ENCODE measurements at regions not wholly inside any gene's neighbourhood (a gene's known extent, or its start where the extent isn't known, plus 50 kb on each side); places are given as distances from the start of the nearest gene placed in this dataset.
"Not testable (repeated sequence)": the region's sequence is repeated elsewhere in the genome, so short reads cannot be mapped to it uniquely, and the experiment has no call there.

DNA sequence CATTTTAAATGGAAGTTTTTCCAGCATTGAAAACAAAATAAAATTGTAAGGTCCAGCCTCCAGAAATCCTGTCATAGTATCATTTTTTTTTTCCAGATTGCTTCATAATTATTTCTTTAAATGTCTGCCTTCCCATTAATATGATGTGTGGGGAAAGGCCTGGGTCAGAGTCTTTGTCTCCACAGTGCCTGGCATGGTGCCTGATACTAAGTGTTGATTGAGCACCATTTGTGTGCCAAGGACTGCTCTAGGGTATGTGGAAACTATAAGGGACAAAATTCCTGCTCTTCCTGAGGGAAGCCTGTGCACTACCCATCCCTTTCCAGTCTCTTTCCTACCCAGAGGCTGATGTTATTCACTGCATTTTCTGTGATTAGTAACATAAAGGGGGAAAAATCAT, 53.1 kb upstream of the BEND4 start:
- H3K4me1 Mint-ChIP-seq (ENCODE audit: low read depth), result no peaks in the 10 kb centered on the region
- no peak for DNase-seq (ENCODE audit: low spot score)
- H3K27me3 Mint-ChIP-seq (ENCODE audit: insufficient read depth), result no peaks in the 10 kb centered on the region
- intact Hi-C loops (cut with micrococcal nuclease), result no loop called here
- H3K9me3 Mint-ChIP-seq, result no peaks in the 10 kb centered on the region
- H3K27ac Mint-ChIP-seq, result no peak overlapping the region
- no peaks in the 10 kb centered on the region for H3K36me3 Mint-ChIP-seq (ENCODE audit: low read depth)
- no peak overlapping the region for H3K4me3 Mint-ChIP-seq

- Mint-ChIP-seq H3K4me3 (no peak overlapping the region), H3K27ac (no peak overlapping the region), H3K4me1 (ENCODE audit: low read depth) (no peaks in the 10 kb centered on the region), H3K27me3 (ENCODE audit: insufficient read depth) (no peaks in the 10 kb centered on the region), H3K36me3 (ENCODE audit: low read depth) (no peaks in the 10 kb centered on the region), H3K9me3 (no peaks in the 10 kb centered on the region)
- DNase-seq (ENCODE audit: low spot score), result no peak
- intact Hi-C loops (cut with micrococcal nuclease), result no loop called here
These were observed 64.2 kb upstream of the BEND4 start for GRCh38 chr4:42216664-42217063.

DNA sequence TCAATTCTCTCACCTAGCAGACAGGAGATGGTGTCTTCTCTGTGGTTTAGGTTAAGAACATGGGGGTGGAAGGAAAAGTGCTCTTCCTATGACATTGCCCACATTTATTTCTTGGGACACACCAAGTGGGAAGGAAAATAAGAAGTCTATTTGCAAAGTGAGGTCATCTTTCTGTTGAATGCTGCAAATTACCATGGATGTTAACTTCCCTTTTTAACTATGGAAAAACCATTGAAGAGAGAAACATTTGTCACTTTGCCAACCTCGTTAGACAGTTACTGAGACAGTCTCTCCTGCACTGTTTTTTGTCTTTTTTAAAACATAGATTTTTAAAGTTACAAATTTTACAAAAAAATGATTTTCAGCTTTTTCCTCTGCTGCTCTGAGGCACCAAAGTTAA, 72.8 kb upstream of the BEND4 start:
- intact Hi-C loops (cut with micrococcal nuclease), result no loop called here
- H3K27ac Mint-ChIP-seq, result no peak overlapping the region
- no peaks in the 10 kb centered on the region for H3K4me1 Mint-ChIP-seq (ENCODE audit: low read depth)
- H3K36me3 Mint-ChIP-seq (ENCODE audit: low read depth), result no peaks in the 10 kb centered on the region
- no peak overlapping the region for H3K4me3 Mint-ChIP-seq
- no peaks in the 10 kb centered on the region for H3K9me3 Mint-ChIP-seq
- no peak for DNase-seq (ENCODE audit: low spot score)
- no peaks in the 10 kb centered on the region for H3K27me3 Mint-ChIP-seq (ENCODE audit: insufficient read depth)

GRCh38 chr4:42234817-42235216, 82.4 kb upstream of the BEND4 start:
- no peak overlapping the region for H3K27ac Mint-ChIP-seq
- no peak overlapping the region for H3K4me3 Mint-ChIP-seq
- H3K4me1 Mint-ChIP-seq (ENCODE audit: low read depth), result no peaks in the 10 kb centered on the region
- intact Hi-C loops (cut with micrococcal nuclease), result no loop called here
- no peaks in the 10 kb centered on the region for H3K36me3 Mint-ChIP-seq (ENCODE audit: low read depth)
- no peaks in the 10 kb centered on the region for H3K27me3 Mint-ChIP-seq (ENCODE audit: insufficient read depth)
- no peak for DNase-seq (ENCODE audit: low spot score)
- H3K9me3 Mint-ChIP-seq, result no peaks in the 10 kb centered on the region

DNA sequence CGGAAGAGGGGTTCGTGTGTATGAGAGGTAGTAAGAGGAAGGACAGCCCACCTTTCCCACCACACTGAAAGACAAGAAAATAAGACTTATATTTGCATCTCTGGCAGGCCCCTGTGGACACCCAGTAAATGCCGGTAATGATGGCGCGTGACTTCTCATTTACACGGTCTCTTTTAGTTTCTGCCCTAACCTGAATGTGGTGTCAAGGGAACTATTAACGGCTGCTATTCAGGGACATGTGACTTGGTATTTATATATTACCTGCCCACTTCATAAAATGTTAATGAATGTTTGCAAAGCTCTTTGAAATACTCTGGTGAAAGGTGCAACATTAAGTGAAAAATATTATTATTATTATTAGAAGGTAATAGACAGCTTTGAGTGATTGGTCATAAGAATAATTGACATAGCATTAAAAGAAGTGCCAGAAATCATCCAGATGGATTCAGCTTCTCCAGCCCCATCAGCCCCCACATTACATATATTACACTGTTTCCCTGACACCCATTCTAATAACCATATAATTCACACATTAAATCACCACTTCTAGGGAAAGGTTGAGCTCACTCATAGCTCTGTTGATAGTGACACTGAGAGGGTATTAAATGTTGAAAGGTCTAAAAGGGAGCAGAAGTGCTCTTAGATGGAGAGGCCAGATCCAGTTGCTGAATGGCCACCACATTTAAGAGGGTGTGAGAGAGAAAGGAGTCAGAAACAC, 83.0 kb upstream of the BEND4 start:
- H3K27me3 Mint-ChIP-seq (ENCODE audit: insufficient read depth), result no peaks in the 10 kb centered on the region
- H3K36me3 Mint-ChIP-seq (ENCODE audit: low read depth), result no peaks in the 10 kb centered on the region
- DNase-seq (ENCODE audit: low spot score), result no peak
- H3K4me1 Mint-ChIP-seq (ENCODE audit: low read depth), result no peaks in the 10 kb centered on the region
- H3K27ac Mint-ChIP-seq, result no peak overlapping the region
- intact Hi-C loops (cut with micrococcal nuclease), result no loop called here
- no peak overlapping the region for H3K4me3 Mint-ChIP-seq
- no peaks in the 10 kb centered on the region for H3K9me3 Mint-ChIP-seq

DNA sequence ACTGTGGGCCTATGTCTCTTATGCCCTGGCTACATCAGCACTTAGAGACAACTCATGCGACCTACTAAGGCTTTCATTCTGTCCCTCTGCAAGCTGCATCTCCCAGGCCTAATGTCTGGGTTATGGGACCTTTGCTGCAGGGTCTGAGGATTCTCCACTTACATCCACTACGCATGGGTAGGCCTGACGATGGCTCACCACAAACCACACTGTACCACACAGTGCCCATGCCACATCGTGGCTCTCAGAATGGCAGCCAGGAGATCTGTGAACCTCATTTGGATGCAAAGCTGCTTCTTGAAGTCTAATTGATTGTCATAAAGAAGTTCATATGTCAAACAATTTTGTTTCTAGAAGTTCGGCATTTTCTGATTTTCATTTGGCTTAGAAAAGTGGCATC, 84.6 kb upstream of the BEND4 start:
- H3K4me3 Mint-ChIP-seq, result no peak overlapping the region
- no peaks in the 10 kb centered on the region for H3K9me3 Mint-ChIP-seq
- intact Hi-C loops (cut with micrococcal nuclease), result no loop called here
- no peaks in the 10 kb centered on the region for H3K4me1 Mint-ChIP-seq (ENCODE audit: low read depth)
- H3K36me3 Mint-ChIP-seq (ENCODE audit: low read depth), result no peaks in the 10 kb centered on the region
- DNase-seq (ENCODE audit: low spot score), result no peak
- no peak overlapping the region for H3K27ac Mint-ChIP-seq
- no peaks in the 10 kb centered on the region for H3K27me3 Mint-ChIP-seq (ENCODE audit: insufficient read depth)

DNA sequence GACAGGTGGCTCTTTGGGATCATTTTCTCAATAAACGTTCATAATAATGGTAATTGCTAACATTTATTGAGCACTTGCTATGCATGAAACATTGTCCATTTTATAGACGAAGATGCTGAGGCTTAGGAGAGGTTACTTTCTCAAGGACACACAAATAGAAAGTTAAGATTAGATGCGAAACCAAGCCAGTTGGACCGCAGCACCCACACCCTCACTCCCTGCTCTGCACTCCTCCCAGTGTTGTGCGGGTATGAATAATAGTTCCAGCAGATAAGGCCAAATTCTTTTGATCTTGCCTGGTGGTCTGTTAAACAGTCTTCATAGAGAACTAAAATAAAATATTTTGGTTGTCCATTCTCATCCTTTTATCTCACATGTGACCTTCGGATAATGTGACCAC, 85.0 kb upstream of the BEND4 start:
- H3K27ac Mint-ChIP-seq, result no peak overlapping the region
- H3K9me3 Mint-ChIP-seq, result no peaks in the 10 kb centered on the region
- no peak for DNase-seq (ENCODE audit: low spot score)
- intact Hi-C loops (cut with micrococcal nuclease), result no loop called here
- H3K4me1 Mint-ChIP-seq (ENCODE audit: low read depth), result no peaks in the 10 kb centered on the region
- H3K4me3 Mint-ChIP-seq, result no peak overlapping the region
- H3K36me3 Mint-ChIP-seq (ENCODE audit: low read depth), result no peaks in the 10 kb centered on the region
- H3K27me3 Mint-ChIP-seq (ENCODE audit: insufficient read depth), result no peaks in the 10 kb centered on the region

GRCh38 chr4:42248972-42249371, 96.5 kb upstream of the BEND4 start:
- no peaks in the 10 kb centered on the region for H3K9me3 Mint-ChIP-seq

DNA sequence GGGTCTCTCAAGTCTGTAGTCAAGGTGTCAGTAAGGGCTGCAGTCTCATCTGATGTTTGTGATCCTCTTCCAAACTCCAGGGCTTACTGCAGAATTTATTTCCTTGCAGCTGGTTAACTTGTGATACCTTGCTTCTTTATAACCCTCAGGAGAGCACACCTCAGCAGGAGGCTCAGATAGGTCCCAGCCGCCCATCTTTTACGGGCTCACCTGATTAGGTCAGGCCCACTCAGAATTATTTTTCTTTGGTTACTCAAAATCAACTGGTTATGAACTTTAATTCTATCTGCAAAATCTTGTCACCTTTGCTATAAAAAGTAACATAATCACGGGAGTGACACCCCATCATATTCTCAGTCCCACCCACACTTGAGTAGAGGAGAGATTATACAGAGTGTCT, 99.9 kb upstream of the BEND4 start:
- no peaks in the 10 kb centered on the region for H3K27me3 Mint-ChIP-seq (ENCODE audit: insufficient read depth)
- no peaks in the 10 kb centered on the region for H3K9me3 Mint-ChIP-seq
- no peaks in the 10 kb centered on the region for H3K4me1 Mint-ChIP-seq (ENCODE audit: low read depth)

More at GRCh38 chr4:42248972-42249371, 96.5 kb upstream of the BEND4 start:
- Mint-ChIP-seq H3K27me3 (ENCODE audit: insufficient read depth) (no peaks in the 10 kb centered on the region), H3K4me1 (ENCODE audit: low read depth) (no peaks in the 10 kb centered on the region), H3K27ac (no peak overlapping the region), H3K4me3 (no peak overlapping the region), H3K36me3 (ENCODE audit: low read depth) (no peaks in the 10 kb centered on the region)
- DNase-seq (ENCODE audit: low spot score), result no peak
- intact Hi-C loops (cut with micrococcal nuclease), result no loop called here

DNA sequence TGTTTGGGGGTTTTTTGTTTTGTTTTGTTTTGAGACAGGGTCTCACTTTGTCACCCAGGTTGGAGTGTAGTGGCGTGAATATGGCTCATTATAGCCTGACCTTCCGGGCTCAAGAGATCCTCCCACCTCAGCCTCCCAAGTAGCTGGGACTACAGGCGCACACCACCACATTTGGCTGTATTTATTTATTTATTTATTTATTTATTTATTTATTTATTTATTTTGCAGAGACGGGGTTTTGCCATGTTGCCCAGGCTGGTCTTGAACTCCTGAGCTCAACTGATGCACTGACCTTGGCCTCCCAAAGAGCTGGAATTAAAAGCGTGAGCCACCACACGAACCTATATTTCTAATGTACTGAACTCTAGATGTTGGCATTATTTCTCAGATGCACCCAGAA, 105.2 kb upstream of the BEND4 start:
- H3K9me3 Mint-ChIP-seq; H3K4me3 Mint-ChIP-seq; H3K4me1 Mint-ChIP-seq (ENCODE audit: low read depth); intact Hi-C loops (cut with micrococcal nuclease); H3K27ac Mint-ChIP-seq; H3K36me3 Mint-ChIP-seq (ENCODE audit: low read depth); DNase-seq (ENCODE audit: low spot score); H3K27me3 Mint-ChIP-seq (ENCODE audit: insufficient read depth): not testable (repeated sequence)

More for the DNA sequence above, 99.9 kb upstream of the BEND4 start:
- H3K27ac Mint-ChIP-seq, result no peak overlapping the region
- H3K4me3 Mint-ChIP-seq, result no peak overlapping the region
- no peak for DNase-seq (ENCODE audit: low spot score)
- intact Hi-C loops (cut with micrococcal nuclease), result no loop called here
- H3K36me3 Mint-ChIP-seq (ENCODE audit: low read depth), result no peaks in the 10 kb centered on the region

- H3K4me3 Mint-ChIP-seq, result no peak overlapping the region
- no peaks in the 10 kb centered on the region for H3K9me3 Mint-ChIP-seq
- no peaks in the 10 kb centered on the region for H3K27me3 Mint-ChIP-seq (ENCODE audit: insufficient read depth)
- intact Hi-C loops (cut with micrococcal nuclease), result no loop called here
- no peak overlapping the region for H3K27ac Mint-ChIP-seq
- no peaks in the 10 kb centered on the region for H3K4me1 Mint-ChIP-seq (ENCODE audit: low read depth)
- H3K36me3 Mint-ChIP-seq (ENCODE audit: low read depth), result no peaks in the 10 kb centered on the region
- DNase-seq (ENCODE audit: low spot score), result no peak
These were observed 110.4 kb upstream of the BEND4 start for GRCh38 chr4:42262701-42263490.

DNA sequence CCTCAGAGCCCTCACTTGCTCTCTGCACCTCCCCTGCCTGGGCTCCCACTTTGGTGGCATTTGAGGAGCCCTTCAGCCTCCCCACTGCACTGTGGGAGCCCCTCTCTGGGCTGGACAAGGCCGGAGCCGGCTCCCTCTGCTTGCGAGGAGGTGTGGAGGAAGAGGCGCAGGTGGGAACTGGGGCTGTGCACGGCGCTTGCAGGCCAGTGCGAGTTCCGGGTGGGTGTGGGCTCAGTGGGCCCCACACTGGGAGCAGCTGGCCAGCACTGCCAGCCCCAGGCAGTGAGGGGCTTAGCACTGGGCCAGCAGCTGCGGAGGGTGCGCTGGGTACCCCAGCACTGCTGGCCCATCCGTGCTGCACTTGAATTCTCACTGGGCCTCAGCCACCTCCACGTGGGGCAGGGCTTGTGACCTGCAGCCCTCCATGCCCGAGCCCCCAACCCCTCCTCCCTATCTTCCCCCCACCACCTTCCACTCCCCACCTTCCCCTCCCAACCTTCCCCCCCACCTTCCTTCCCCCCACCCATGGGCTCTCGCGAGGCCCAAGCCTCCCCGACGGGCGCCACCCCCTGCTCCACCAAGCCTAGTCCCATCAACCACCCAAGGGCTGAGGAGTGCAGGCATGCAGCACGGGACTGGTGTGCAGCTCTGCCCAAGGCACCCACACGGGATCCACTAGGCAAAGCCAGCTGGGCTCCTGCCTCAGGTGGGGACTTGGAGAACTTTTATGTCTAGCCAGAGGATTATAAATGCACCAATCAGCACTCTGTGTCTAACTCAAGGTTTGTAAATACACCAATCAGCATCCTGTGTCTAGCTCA, 113.5 kb upstream of the BEND4 start:
- no peaks in the 10 kb centered on the region for H3K9me3 Mint-ChIP-seq
- no peak for DNase-seq (ENCODE audit: low spot score)
- intact Hi-C loops (cut with micrococcal nuclease), result no loop called here
- no peaks in the 10 kb centered on the region for H3K27me3 Mint-ChIP-seq (ENCODE audit: insufficient read depth)
- H3K36me3 Mint-ChIP-seq (ENCODE audit: low read depth), result no peaks in the 10 kb centered on the region
- no peaks in the 10 kb centered on the region for H3K4me1 Mint-ChIP-seq (ENCODE audit: low read depth)
- H3K4me3 Mint-ChIP-seq, result no peak overlapping the region
- H3K27ac Mint-ChIP-seq, result no peak overlapping the region

GRCh38 chr4:42267724-42268123, 115.3 kb upstream of the BEND4 start:
- H3K4me3 Mint-ChIP-seq, result no peak overlapping the region
- no peaks in the 10 kb centered on the region for H3K27me3 Mint-ChIP-seq (ENCODE audit: insufficient read depth)

More at GRCh38 chr4:42267724-42268123, 115.3 kb upstream of the BEND4 start:
- Mint-ChIP-seq H3K36me3 (ENCODE audit: low read depth) (no peaks in the 10 kb centered on the region), H3K4me1 (ENCODE audit: low read depth) (no peaks in the 10 kb centered on the region), H3K9me3 (no peaks in the 10 kb centered on the region), H3K27ac (no peak overlapping the region)
- intact Hi-C loops (cut with micrococcal nuclease), result no loop called here
- DNase-seq (ENCODE audit: low spot score), result no peak
